ENCODE measurements at regions not wholly inside any gene's neighbourhood (a gene's known extent, or its start where the extent isn't known, plus 50 kb on each side); places are given as distances from the start of the nearest gene placed in this dataset.

GRCh38 chr9:107585465-107585864 is 95.9 kb upstream of the KLF4 start:
- TF ChIP-seq POLR2A (IDR thresholded peaks at IDR 0.05; ENCODE audit: low read depth, low read length) = no peak
- TF ChIP-seq CTCF (IDR thresholded peaks at IDR 0.05; ENCODE audit: extremely low read depth in 1 of 2, insufficient read depth in 1 of 2, low read depth in 1 of 2, low read length in 2 of 2) = no peak
- TF ChIP-seq EZH2 (IDR thresholded peaks at IDR 0.05; ENCODE audit: borderline replicate concordance, low read depth, low read length, severe bottlenecking) = no peak

Data from endothelial cell of umbilical vein (primary cell).